Liver (tissue), 8 donors: ENCODE measurements at regions not wholly inside any gene's neighbourhood (a gene's known extent, or its start where the extent isn't known, plus 50 kb on each side); places are given as distances from the start of the nearest gene placed in this dataset.

Experiments
- DNase-seq: peaks from one replicate; pipeline ENCODE4 v3.0.0-alpha.2; 2017; ENCODE audit warnings: low spot score
- H3K27ac ChIP-seq, 2 donors: one replicate each; pipeline ENCODE4 v1.7.0; 2013; ENCODE audit warnings: inconsistent platforms in 2 of 2, low read length in 2 of 2, control low read depth in 1 of 2, low read depth in 1 of 2, mild to moderate bottlenecking in 1 of 2
- H3K27me3 ChIP-seq, 4 donors: one replicate each; pipeline versions ENCODE4 v1.6.1 to v1.7.0; 2013; ENCODE audit warnings: low read length in 3 of 4, inconsistent platforms in 1 of 4, mild to moderate bottlenecking in 1 of 4, moderate library complexity in 1 of 4; ENCODE audit not compliant: control insufficient read depth in 4 of 4, insufficient read depth in 4 of 4
- H3K36me3 ChIP-seq, 4 donors: one replicate each; pipeline versions ENCODE4 v1.6.1 to v1.7.0; 2013; ENCODE audit warnings: low read length in 3 of 4, mild to moderate bottlenecking in 3 of 4, low read depth in 1 of 4, moderate library complexity in 1 of 4; ENCODE audit not compliant: control insufficient read depth in 4 of 4, insufficient read depth in 3 of 4
- H3K4me1 ChIP-seq, 4 donors: one replicate each; pipeline versions ENCODE4 v1.6.1 to v1.7.0; 2013; ENCODE audit warnings: low read length in 3 of 4, mild to moderate bottlenecking in 3 of 4, moderate library complexity in 1 of 4; ENCODE audit not compliant: control insufficient read depth in 4 of 4, insufficient read depth in 4 of 4
- H3K4me3 ChIP-seq, 3 donors: one replicate each; pipeline versions ENCODE4 v1.6.1 to v1.7.0; 2013; ENCODE audit warnings: low read length in 3 of 3, control low read depth in 1 of 3, low read depth in 1 of 3, mild to moderate bottlenecking in 1 of 3
- H3K9ac ChIP-seq, 2 donors: one replicate each; pipeline ENCODE4 v1.7.0; 2013; ENCODE audit warnings: low read length in 2 of 2, mild to moderate bottlenecking in 2 of 2, moderate library complexity in 2 of 2, control low read depth in 1 of 2, low read depth in 1 of 2
- H3K9me3 ChIP-seq, 4 donors: one replicate each; pipeline versions ENCODE4 v1.6.1 to v1.7.0; 2013; ENCODE audit warnings: low read length in 3 of 4; ENCODE audit not compliant: control insufficient read depth in 4 of 4
- CTCF ChIP-seq: fragments of 150-350 bp; IDR thresholded peaks from 2 replicates; pipeline ENCODE4 v1.5.1; 2017; ENCODE audit warnings: improper control_type of control experiment, low read depth, low read length; ENCODE audit not compliant: missing input control
- EGR1 ChIP-seq, 2 donors: IDR thresholded peaks; 2 replicates each; pipeline ENCODE4 v1.6.1; 2016 to 2018; ENCODE audit warnings: antibody characterized with exemption in 2 of 2, low read depth in 2 of 2
- FOXA1 ChIP-seq: IDR thresholded peaks from 2 replicates; pipeline ENCODE4 v1.6.1; 2016; ENCODE audit warnings: antibody characterized with exemption
- FOXA2 ChIP-seq: IDR thresholded peaks from 2 replicates; pipeline ENCODE4 v1.6.1; 2016; ENCODE audit warnings: antibody characterized with exemption
- GABPA ChIP-seq, 2 donors: IDR thresholded peaks in 1 of 2; conservative IDR thresholded peaks in 1 of 2; 2 replicates each; pipeline ENCODE4 v1.6.1; 2016; ENCODE audit warnings: antibody characterized with exemption in 2 of 2, mild to moderate bottlenecking in 1 of 2, moderate library complexity in 1 of 2
- HNF4G ChIP-seq: IDR thresholded peaks from 2 replicates; pipeline ENCODE4 v1.6.1; 2016; ENCODE audit warnings: antibody characterized with exemption
- JUND ChIP-seq, 2 donors: IDR thresholded peaks; 2 replicates each; pipeline ENCODE4 v1.6.1; 2016; ENCODE audit warnings: antibody characterized with exemption in 2 of 2
- MAX ChIP-seq: IDR thresholded peaks from 2 replicates; pipeline ENCODE4 v1.6.1; 2016; ENCODE audit warnings: antibody characterized with exemption
- NR2F2 ChIP-seq: IDR thresholded peaks from 2 replicates; pipeline ENCODE4 v1.6.1; 2016; ENCODE audit warnings: antibody characterized with exemption
- RAD21 ChIP-seq, 2 donors: IDR thresholded peaks; 2 replicates each; pipeline ENCODE4 v1.6.1; 2016; ENCODE audit warnings: antibody characterized with exemption in 2 of 2, mild to moderate bottlenecking in 2 of 2
- REST ChIP-seq: IDR thresholded peaks from 2 replicates; pipeline ENCODE4 v1.6.1; 2016; ENCODE audit warnings: antibody characterized with exemption, mild to moderate bottlenecking
- RXRA ChIP-seq, 2 donors: IDR thresholded peaks; 2 replicates each; pipeline ENCODE4 v1.6.1; 2017 to 2018; ENCODE audit warnings: antibody characterized with exemption in 2 of 2, mild to moderate bottlenecking in 1 of 2
- SP1 ChIP-seq: IDR thresholded peaks from 2 replicates; pipeline ENCODE4 v1.6.1; 2018; ENCODE audit warnings: antibody characterized with exemption, mild to moderate bottlenecking
- ZBTB33 ChIP-seq: IDR thresholded peaks from 2 replicates; pipeline ENCODE4 v1.6.1; 2016; ENCODE audit warnings: antibody characterized with exemption
- WGBS: extraction: QIAGEN DNeasy Blood & Tissue Kit; methylation state at CpG from one replicate; pipeline ENCODE4 v1.1.7; 2013; 5-methylcytosine and 5-hydroxymethylcytosine counted together
- TF ChIP-seq, protein P1 (sequence below): IDR thresholded peaks from 2 replicates; pipeline ENCODE4 v1.6.1; 2016; ENCODE audit warnings: antibody characterized with exemption
- donor health status: healthy.
- donor health status: healthy.
- donor health status: healthy.
- donor health status: healthy.
- donor health status: healthy.

DNA sequence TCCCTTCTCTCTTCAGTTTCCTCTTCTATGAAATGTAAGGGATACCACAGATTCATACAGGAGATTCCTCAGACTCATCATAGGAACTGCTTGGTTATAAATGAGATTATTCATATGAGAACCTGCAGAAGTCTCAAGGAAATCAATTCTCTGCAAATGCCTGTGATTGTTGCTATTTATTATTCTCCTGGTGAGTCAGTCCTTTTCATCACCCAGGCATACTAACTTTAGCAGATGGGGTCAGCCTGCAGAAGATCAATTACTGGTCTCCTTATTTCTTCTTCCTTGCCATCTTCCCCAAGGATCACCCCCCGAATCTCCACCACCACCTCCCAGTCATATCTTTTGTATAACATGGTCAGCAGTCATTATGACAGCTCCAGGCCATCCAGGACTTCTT is 53.8 kb upstream of the DCP1A start:
- H3K9ac ChIP-seq: no peak overlapping the region
- no peaks in the 10 kb centered on the region for H3K27me3 ChIP-seq
- 73% methylated on average over 1 of the region's 1 CpG for WGBS
- DNase-seq: no peak
- H3K9me3 ChIP-seq: no peaks in the 10 kb centered on the region
- TF ChIP-seq NR2F2 (no peak), MAX (no peak), RAD21 (IDR thresholded peaks at IDR 0.05) (no peak), HNF4G (no peak), SP1 (no peak), ZBTB33 (no peak), REST (no peak), FOXA2 (no peak), CTCF (no peak)
- H3K4me1 ChIP-seq: no peaks in the 10 kb centered on the region
- H3K36me3 ChIP-seq: no peaks in the 10 kb centered on the region
- H3K27ac ChIP-seq: no peak overlapping the region
- H3K4me3 ChIP-seq: no peak overlapping the region

- TF ChIP-seq RXRA (IDR thresholded peaks at IDR 0.05) (no peak), REST (no peak), FOXA1 (no peak), FOXA2 (no peak), GABPA (IDR thresholded peaks at IDR 0.05 in 1 of 2, conservative IDR thresholded peaks at IDR 0.05 in 1 of 2) (no peak), NR2F2 (no peak), SP1 (no peak), ZBTB33 (no peak), JUND (IDR thresholded peaks at IDR 0.05) (no peak), MAX (no peak), EGR1 (IDR thresholded peaks at IDR 0.05; ENCODE audit: low read depth in 2 of 2) (no peak), HNF4G (no peak), CTCF (no peak)
- TF ChIP-seq, protein P1, sequence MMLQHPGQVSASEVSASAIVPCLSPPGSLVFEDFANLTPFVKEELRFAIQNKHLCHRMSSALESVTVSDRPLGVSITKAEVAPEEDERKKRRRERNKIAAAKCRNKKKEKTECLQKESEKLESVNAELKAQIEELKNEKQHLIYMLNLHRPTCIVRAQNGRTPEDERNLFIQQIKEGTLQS: no peak
- Histone ChIP-seq H3K36me3 (no peaks in the 10 kb centered on the region), H3K27me3 (no peaks in the 10 kb centered on the region), H3K9ac (no peak overlapping the region), H3K9me3 (no peaks in the 10 kb centered on the region), H3K27ac (no peak overlapping the region), H3K4me1 (no peaks in the 10 kb centered on the region), H3K4me3 (no peak overlapping the region)
- 96% methylated on average over 3 of the region's 3 CpGs for WGBS
- DNase-seq: no peak
Observed at GRCh38 chr3:53402326-53402725, 55.0 kb upstream of the DCP1A start.
